ENCODE measurements at regions not wholly inside any gene's neighbourhood (a gene's known extent, or its start where the extent isn't known, plus 50 kb on each side); places are given as distances from the start of the nearest gene placed in this dataset.

GRCh38 chr13:83980331-83980730, 98.1 kb upstream of the SLITRK1 start:
- peak; percentile 2 for DNase-seq

GRCh38 chr13:83975655-83976165, 93.4 kb upstream of the SLITRK1 start:
- DNase-seq, result no peak

- no peak for DNase-seq
These were observed 76.3 kb upstream of the SLITRK1 start for GRCh38 chr13:83958531-83958930.

- no peak for DNase-seq
These were observed 72.7 kb upstream of the SLITRK1 start for GRCh38 chr13:83955011-83955410.

GRCh38 chr13:83953916-83954315, 71.6 kb upstream of the SLITRK1 start:
- DNase-seq, result no peak

- no peak for DNase-seq
These were observed 68.0 kb upstream of the SLITRK1 start for GRCh38 chr13:83950293-83950692.

- peak; percentile 32 for DNase-seq
These were observed 61.4 kb upstream of the SLITRK1 start for GRCh38 chr13:83943530-83944279.

- peak; percentile 1 for DNase-seq
These were observed 59.5 kb upstream of the SLITRK1 start for GRCh38 chr13:83941701-83942335.

- DNase-seq, result no peak
These were observed 58.5 kb upstream of the SLITRK1 start for GRCh38 chr13:83940742-83941141.

GRCh38 chr13:83937579-83937978, 55.3 kb upstream of the SLITRK1 start:
- no peak for DNase-seq

- DNase-seq, result no peak
These were observed 53.3 kb upstream of the SLITRK1 start for GRCh38 chr13:83935566-83935965.
